OCI-LY3 (cell line): ENCODE measurements at regions not wholly inside any gene's neighbourhood (a gene's known extent, or its start where the extent isn't known, plus 50 kb on each side); places are given as distances from the start of the nearest gene placed in this dataset.

Source experiments
- H2AFZ ChIP-seq: fragments of 200-600, 300-600 bp; shearing (Covaris generic); 2 replicates; pipeline ENCODE4 v1.6.0; 2014; ENCODE audit warnings: antibody characterized with exemption, low read depth, low read length
- H3K27ac ChIP-seq: fragments of 200-600, 300-600 bp; sonication (generic); 2 replicates; pipeline ENCODE4 v1.5.1; 2014; ENCODE audit warnings: mild to moderate bottlenecking, low read length, moderate library complexity, mixed read lengths
- H3K27me3 ChIP-seq: fragments of 200-600, 300-600 bp; sonication (generic); 2 replicates; pipeline ENCODE4 v1.6.1; 2014; ENCODE audit warnings: low read depth, low read length, mixed read lengths
- H3K36me3 ChIP-seq: fragments of 200-600, 300-600 bp; sonication (generic); replicated peaks from 2 replicates; pipeline ENCODE3; 2014; ENCODE audit warnings: low read depth, low read length, mixed read lengths
- H3K4me1 ChIP-seq: fragments of 300-600, 200-600 bp; sonication (generic); 2 replicates; pipeline ENCODE4 v1.6.1; 2014; ENCODE audit warnings: low read length, mixed read lengths
- H3K4me2 ChIP-seq: fragments of 200-600, 300-600 bp; sonication (generic); 2 replicates; pipeline ENCODE4 v1.6.1; 2014; ENCODE audit warnings: low read length, mixed read lengths
- H3K4me3 ChIP-seq: fragments of 300-600, 200-600 bp; sonication (generic); 2 replicates; pipeline ENCODE4 v1.5.1; 2014; ENCODE audit warnings: antibody characterized with exemption, mild to moderate bottlenecking, low read length, moderate library complexity
- H3K79me2 ChIP-seq: fragments of 300-600, 200-600 bp; shearing (Covaris generic); 2 replicates; pipeline ENCODE4 v1.6.1; 2014; ENCODE audit warnings: mild to moderate bottlenecking, low read length, mixed read lengths
- H3K9ac ChIP-seq: fragments of 300-600, 200-600 bp; shearing (Covaris generic); 2 replicates; pipeline ENCODE4 v1.6.0; 2014; ENCODE audit warnings: mild to moderate bottlenecking, low read length, moderate library complexity
- H3K9me3 ChIP-seq: fragments of 200-600, 300-600 bp; shearing (Covaris generic); 2 replicates; pipeline ENCODE4 v1.6.1; 2014; ENCODE audit warnings: low read length, mixed read lengths; ENCODE audit not compliant: insufficient read depth
- H4K20me1 ChIP-seq: fragments of 200-600, 300-600 bp; sonication (generic); 2 replicates; pipeline ENCODE4 v1.6.1; 2016; ENCODE audit warnings: low read length, mixed read lengths; ENCODE audit not compliant: insufficient read depth
- CTCF ChIP-seq: fragments of 200-600, 300-600 bp; sonication (generic); IDR thresholded peaks from 2 replicates; pipeline ENCODE4 v1.5.1; 2014; ENCODE audit warnings: antibody characterized with exemption, low read length, low read depth
- EZH2phosphoT487 ChIP-seq: fragments of 200-600 bp; shearing (Covaris generic); IDR thresholded peaks from 2 replicates; pipeline ENCODE4 v1.6.1; 2018; ENCODE audit warnings: antibody characterized with exemption, mixed run types, low read depth

GRCh38 chr2:177153805-177154204 is 58.8 kb upstream of the HNRNPA3 start:
- peaks cover 16% of the 10 kb centered on the region for H3K27me3 ChIP-seq
- no peaks in the 10 kb centered on the region for H3K9me3 ChIP-seq
- H4K20me1 ChIP-seq = no peaks in the 10 kb centered on the region
- TF ChIP-seq CTCF (no peak), EZH2phosphoT487 (no peak)
- no peak overlapping the region for H2AFZ ChIP-seq
- H3K79me2 ChIP-seq = no peaks in the 10 kb centered on the region
- no peak overlapping the region for H3K27ac ChIP-seq
- H3K9ac ChIP-seq = no peak overlapping the region
- no peaks in the 10 kb centered on the region for H3K36me3 ChIP-seq
- H3K4me1 ChIP-seq = no peaks in the 10 kb centered on the region
- H3K4me2 ChIP-seq = no peak overlapping the region
- no peak overlapping the region for H3K4me3 ChIP-seq

- no peaks in the 10 kb centered on the region for H3K79me2 ChIP-seq
- H3K27ac ChIP-seq = no peak overlapping the region
- H3K27me3 ChIP-seq = peaks cover 16% of the 10 kb centered on the region
- H3K4me1 ChIP-seq = no peaks in the 10 kb centered on the region
- H3K4me2 ChIP-seq = no peak overlapping the region
- no peak overlapping the region for H3K4me3 ChIP-seq
- no peaks in the 10 kb centered on the region for H3K9me3 ChIP-seq
- TF ChIP-seq EZH2phosphoT487 (no peak), CTCF (no peak)
- H3K36me3 ChIP-seq = no peaks in the 10 kb centered on the region
- H2AFZ ChIP-seq = no peak overlapping the region
- H3K9ac ChIP-seq = no peak overlapping the region
- H4K20me1 ChIP-seq = no peaks in the 10 kb centered on the region
These were observed 57.8 kb upstream of the HNRNPA3 start for GRCh38 chr2:177154809-177155208.

- Histone ChIP-seq H3K36me3 (no peaks in the 10 kb centered on the region), H4K20me1 (no peaks in the 10 kb centered on the region), H3K9me3 (no peaks in the 10 kb centered on the region), H3K4me1 (no peaks in the 10 kb centered on the region), H3K27ac (no peak overlapping the region), H3K4me3 (no peak overlapping the region), H2AFZ (no peak overlapping the region), H3K27me3 (peaks cover 11% of the 10 kb centered on the region), H3K79me2 (no peaks in the 10 kb centered on the region), H3K4me2 (no peak overlapping the region), H3K9ac (no peak overlapping the region)
- TF ChIP-seq EZH2phosphoT487 = no peak
- TF ChIP-seq CTCF = no peak
These were observed 57.0 kb upstream of the HNRNPA3 start for GRCh38 chr2:177155631-177156030.

- Histone ChIP-seq H2AFZ (peak overlapping the region; percentile 81), H3K27me3 (peaks cover 6% of the 10 kb centered on the region; the same call in 1 of the 2 replicates), H3K4me3 (peak overlapping the region; percentile 46), H3K9ac (peak overlapping the region; percentile 28; the same call in 1 of the 2 replicates), H3K4me2 (peak overlapping the region; percentile 56), H3K27ac (no peak overlapping the region), H3K4me1 (peaks cover 32% of the 10 kb centered on the region), H4K20me1 (no peaks in the 10 kb centered on the region), H3K9me3 (no peaks in the 10 kb centered on the region), H3K36me3 (no peaks in the 10 kb centered on the region), H3K79me2 (no peaks in the 10 kb centered on the region)
- no peak for TF ChIP-seq EZH2phosphoT487
- TF ChIP-seq CTCF = peak; percentile 56
These were observed 50.7 kb upstream of the HNRNPA3 start for GRCh38 chr2:177161741-177162460.
